ENCODE measurements at regions not wholly inside any gene's neighbourhood (a gene's known extent, or its start where the extent isn't known, plus 50 kb on each side); places are given as distances from the start of the nearest gene placed in this dataset.

- no peak for DNase-seq (ENCODE audit: low read depth in 4 of 4, low spot score in 1 of 4)
Measured at GRCh38 chr21:18937337-18937736, 533.8 kb upstream of the TMPRSS15 start.

GRCh38 chr21:18940791-18941190, 537.2 kb upstream of the TMPRSS15 start:
- no peak for DNase-seq (ENCODE audit: low read depth in 4 of 4, low spot score in 1 of 4)

- no peak for DNase-seq (ENCODE audit: low read depth in 4 of 4, low spot score in 1 of 4)
Measured at GRCh38 chr21:18950045-18950740, 546.6 kb upstream of the TMPRSS15 start.

- DNase-seq (ENCODE audit: low read depth in 4 of 4, low spot score in 1 of 4): no peak
Measured at GRCh38 chr21:18951271-18952038, 547.9 kb upstream of the TMPRSS15 start.

- no peak for DNase-seq (ENCODE audit: low read depth in 4 of 4, low spot score in 1 of 4)
Measured at GRCh38 chr21:18954441-18954844, 550.9 kb upstream of the TMPRSS15 start.

- no peak for DNase-seq (ENCODE audit: low read depth in 4 of 4, low spot score in 1 of 4)
Measured at GRCh38 chr21:18959817-18960216, 556.2 kb upstream of the TMPRSS15 start.

- no peak for DNase-seq (ENCODE audit: low read depth in 4 of 4, low spot score in 1 of 4)
Measured at GRCh38 chr21:18960306-18960705, 556.7 kb upstream of the TMPRSS15 start.

GRCh38 chr21:18970416-18970815, 566.8 kb upstream of the TMPRSS15 start:
- no peak for DNase-seq (ENCODE audit: low read depth in 4 of 4, low spot score in 1 of 4)

GRCh38 chr21:18970941-18971340, 567.4 kb upstream of the TMPRSS15 start:
- no peak for DNase-seq (ENCODE audit: low read depth in 4 of 4, low spot score in 1 of 4)

- no peak for DNase-seq (ENCODE audit: low read depth in 4 of 4, low spot score in 1 of 4)
Measured at GRCh38 chr21:18985584-18985983, 582.0 kb upstream of the TMPRSS15 start.

- DNase-seq (ENCODE audit: low read depth in 4 of 4, low spot score in 1 of 4): no peak
Measured at GRCh38 chr21:18986197-18986596, 582.6 kb upstream of the TMPRSS15 start.

- DNase-seq (ENCODE audit: low read depth in 4 of 4, low spot score in 1 of 4): no peak
Measured at GRCh38 chr21:18987520-18988026, 584.0 kb upstream of the TMPRSS15 start.

GRCh38 chr21:18989953-18990495, 586.4 kb upstream of the TMPRSS15 start:
- DNase-seq (ENCODE audit: low read depth in 4 of 4, low spot score in 1 of 4): no peak

- no peak for DNase-seq (ENCODE audit: low read depth in 4 of 4, low spot score in 1 of 4)
Measured at GRCh38 chr21:18991846-18992245, 588.3 kb upstream of the TMPRSS15 start.

- DNase-seq (ENCODE audit: low read depth in 4 of 4, low spot score in 1 of 4): no peak
Measured at GRCh38 chr21:19010251-19010650, 606.7 kb upstream of the TMPRSS15 start.

GRCh38 chr21:19010996-19011395, 607.4 kb upstream of the TMPRSS15 start:
- no peak for DNase-seq (ENCODE audit: low read depth in 4 of 4, low spot score in 1 of 4)

- DNase-seq (ENCODE audit: low read depth in 4 of 4, low spot score in 1 of 4): no peak
Measured at GRCh38 chr21:19011451-19011850, 607.9 kb upstream of the TMPRSS15 start.

- no peak for DNase-seq (ENCODE audit: low read depth in 4 of 4, low spot score in 1 of 4)
Measured at GRCh38 chr21:19013916-19014315, 610.3 kb upstream of the TMPRSS15 start.

GRCh38 chr21:19018529-19018928, 614.9 kb upstream of the TMPRSS15 start:
- DNase-seq (ENCODE audit: low read depth in 4 of 4, low spot score in 1 of 4): no peak

GRCh38 chr21:19022978-19023377, 619.4 kb upstream of the TMPRSS15 start:
- DNase-seq (ENCODE audit: low read depth in 4 of 4, low spot score in 1 of 4): no peak

GRCh38 chr21:19026911-19027310, 623.3 kb upstream of the TMPRSS15 start:
- no peak for DNase-seq (ENCODE audit: low read depth in 4 of 4, low spot score in 1 of 4)

GRCh38 chr21:19029816-19030215, 626.2 kb upstream of the TMPRSS15 start:
- no peak for DNase-seq (ENCODE audit: low read depth in 4 of 4, low spot score in 1 of 4)

Measured in stimulated activated CD4-positive, alpha-beta T cell treated with anti-CD3 and anti-CD28 coated beads, Interleukin-1b, Interleukin-23, amount 100 ng/mL, for 24 hours (primary cell).